HCT116 (cell line): ENCODE measurements at regions not wholly inside any gene's neighbourhood (a gene's known extent, or its start where the extent isn't known, plus 50 kb on each side); places are given as distances from the start of the nearest gene placed in this dataset.

ENCODE experiments used
- ATAC-seq: fragments of 200-7000 bp; cut with Tn5 transposase; 2 replicates; pipeline ENCODE4 v1.9.1; 2020; ENCODE audit warnings: mild to moderate bottlenecking, moderate library complexity
- BruUV-seq: library from RNA; stranded (reverse); fragments of 400-500 nt; replicated peaks from 2 replicates; lab custom pipeline; 2021; lab: Mats Ljungman, UMichigan
- CTCF ChIA-PET: fragments of 300-600 bp; sonication (Branson Sonifier 250); formaldehyde crosslinking; loops from one replicate; lab custom pipeline; 2021; ENCODE audit warnings: antibody characterized with exemption; lab: Charles Lee
- POLR2A ChIA-PET: fragments of 300-600, 350-600 bp; sonication (Branson Sonifier 250); formaldehyde crosslinking; loops from one replicate; lab custom pipeline; 2021; ENCODE audit warnings: antibody characterized with exemption; lab: Charles Lee
- RAD21 ChIA-PET, 2 experiments: fragments of 300-600 bp; sonication (Branson Sonifier 250); formaldehyde crosslinking; loops; one replicate each; lab custom pipeline; 2023; ENCODE audit warnings: low total read pairs in 2 of 2; ENCODE audit not compliant: uncharacterized antibody in 2 of 2, unreplicated experiment in 2 of 2, low non-redundant PET in 1 of 2; lab: Charles Lee
- DNase-seq: peaks from one replicate; pipeline ENCODE4 v3.0.0-alpha.2; 2010; ENCODE audit warnings: low read depth, low spot score
- H2AFZ ChIP-seq: fragments of 200-600 bp; shearing (Covaris generic), sonication (generic); 2 replicates; pipeline ENCODE4 v1.6.1; 2017; ENCODE audit warnings: low read depth, mixed run types, mixed read lengths, antibody characterized with exemption, low read length; ENCODE audit not compliant: poor library complexity, severe bottlenecking
- H3K27ac ChIP-seq: 2 replicates; pipeline ENCODE4 v1.5.1; 2012; ENCODE audit warnings: low read depth, low read length
- H3K27me3 ChIP-seq: fragments of 200-600 bp; sonication (generic); 2 replicates; pipeline ENCODE4 v1.6.1; 2016; ENCODE audit warnings: mixed run types, low read length, mixed read lengths; ENCODE audit not compliant: insufficient read depth
- H3K36me3 ChIP-seq, 2 experiments: fragments of 200-500 bp in 1 of 2; fragments of 200-600 bp in 1 of 2; sonication (Bioruptor generic) in 1 of 2; sonication (generic) in 1 of 2; 2 replicates each; pipeline versions ENCODE4 v1.5.1 to v1.6.1; 2014 to 2016; ENCODE audit warnings: low read length in 2 of 2, inconsistent platforms in 1 of 2, mixed read lengths in 1 of 2, mixed run types in 1 of 2; ENCODE audit not compliant: insufficient read depth in 2 of 2, control insufficient read depth in 1 of 2
- H3K4me1 ChIP-seq, 2 experiments: fragments of 200-600 bp in 1 of 2; sonication (generic) in 1 of 2; 2 replicates each; pipeline versions ENCODE4 v1.5.1 to v1.6.1; 2012 to 2017; ENCODE audit warnings: low read length in 2 of 2, inconsistent platforms in 1 of 2, mild to moderate bottlenecking in 1 of 2, mixed read lengths in 1 of 2, mixed run types in 1 of 2, moderate library complexity in 1 of 2; ENCODE audit not compliant: insufficient read depth in 2 of 2, control insufficient read depth in 1 of 2
- H3K4me2 ChIP-seq: fragments of 200-600 bp; sonication (generic); 2 replicates; pipeline ENCODE4 v1.6.1; 2017; ENCODE audit warnings: mixed run types, low read length, mixed read lengths
- H3K4me3 ChIP-seq, 2 experiments: fragments of 200-600 bp in 1 of 2; sonication (generic) in 1 of 2; replicated peaks in 1 of 2; 2 replicates each; pipeline ENCODE4 v1.5.1; 2011 to 2016; ENCODE audit warnings: low read length in 2 of 2, control low read depth in 1 of 2, low read depth in 1 of 2, mild to moderate bottlenecking in 1 of 2, mixed read lengths in 1 of 2, mixed run types in 1 of 2
- H3K79me2 ChIP-seq: fragments of 200-600 bp; sonication (generic); 2 replicates; pipeline ENCODE4 v1.6.1; 2017; ENCODE audit warnings: mild to moderate bottlenecking, mixed run types, low read length, moderate library complexity, mixed read lengths; ENCODE audit not compliant: insufficient read depth
- H3K9ac ChIP-seq: fragments of 200-600 bp; sonication (generic); 2 replicates; pipeline ENCODE4 v1.6.1; 2016; ENCODE audit warnings: low read length, mixed read lengths
- H3K9me2 ChIP-seq: fragments of 200-600 bp; sonication (generic), shearing (Covaris generic); 2 replicates; pipeline ENCODE4 v1.6.1; 2017; ENCODE audit warnings: mixed run types, mild to moderate bottlenecking, moderate library complexity; ENCODE audit not compliant: insufficient read depth
- H3K9me3 ChIP-seq, 2 experiments: fragments of 200-500 bp in 1 of 2; fragments of 200-600 bp in 1 of 2; sonication (Bioruptor generic) in 1 of 2; sonication (generic) in 1 of 2; 2 replicates each; pipeline ENCODE4 v1.6.1; 2014 to 2017; ENCODE audit warnings: low read length in 2 of 2, mixed read lengths in 2 of 2, inconsistent platforms in 1 of 2, low read depth in 1 of 2, mild to moderate bottlenecking in 1 of 2, mixed run types in 1 of 2, moderate library complexity in 1 of 2; ENCODE audit not compliant: control insufficient read depth in 1 of 2, insufficient read depth in 1 of 2
- H4K20me1 ChIP-seq: fragments of 200-600 bp; sonication (generic), shearing (Covaris generic); 2 replicates; pipeline ENCODE4 v1.6.1; 2017; ENCODE audit warnings: mixed run types, mild to moderate bottlenecking, moderate library complexity; ENCODE audit not compliant: insufficient read depth
- ATF3 ChIP-seq: IDR thresholded peaks from 2 replicates; pipeline ENCODE4 v1.6.1; 2012
- EGR1 ChIP-seq: IDR thresholded peaks from 2 replicates; pipeline ENCODE4 v1.6.1; 2012; ENCODE audit warnings: low read depth
- ELF1 ChIP-seq: IDR thresholded peaks from 2 replicates; pipeline ENCODE4 v1.6.1; 2012; ENCODE audit warnings: low read depth, borderline replicate concordance
- FOSL1 ChIP-seq: IDR thresholded peaks from 2 replicates; pipeline ENCODE4 v1.6.1; 2012; ENCODE audit warnings: low read depth
- JUND ChIP-seq: IDR thresholded peaks from 2 replicates; pipeline ENCODE4 v1.6.1; 2012
- MAX ChIP-seq: IDR thresholded peaks from 2 replicates; pipeline ENCODE4 v1.6.1; 2012
- POLR2AphosphoS5 ChIP-seq: IDR thresholded peaks from 2 replicates; pipeline ENCODE4 v1.6.1; 2011; ENCODE audit warnings: mild to moderate bottlenecking, low read depth, low read length, moderate library complexity
- REST ChIP-seq: IDR thresholded peaks from 2 replicates; pipeline ENCODE4 v1.6.1; 2012; ENCODE audit warnings: low read depth
- SIN3A ChIP-seq: IDR thresholded peaks from 2 replicates; pipeline ENCODE4 v1.6.1; 2012; ENCODE audit warnings: low read depth
- SRF ChIP-seq: IDR thresholded peaks from 2 replicates; pipeline ENCODE4 v1.6.1; 2012; ENCODE audit warnings: low read depth
- TCF7L2 ChIP-seq: IDR thresholded peaks from 2 replicates; pipeline ENCODE4 v1.7.0; 2011; ENCODE audit warnings: borderline replicate concordance, inconsistent platforms; ENCODE audit not compliant: insufficient read depth, insufficient read length; ENCODE audit errors: extremely low read depth
- intact Hi-C: fragments of 100-400 bp; cut with micrococcal nuclease; formaldehyde crosslinking; loops from 2 replicates; pipeline ENCODE4 v1.10.0; 2022

- no peak for TF ChIP-seq REST
- TF ChIP-seq SRF, result no peak
- TF ChIP-seq TCF7L2, result no peak
- TF ChIP-seq ATF3, result no peak
- no peak for TF ChIP-seq POLR2AphosphoS5
- TF ChIP-seq JUND, result no peak
- no peak for TF ChIP-seq ELF1
Measured at GRCh38 chr20:17003170-17003870, 223.5 kb upstream of the PCSK2 start (continued).

- H3K27me3 ChIP-seq, result no peaks in the 10 kb centered on the region; the same call in 1 of the 2 replicates
- no peaks in the 10 kb centered on the region for H3K9me2 ChIP-seq
- BruUV-seq, result no TSS peak
- no peaks in the 10 kb centered on the region for H3K4me1 ChIP-seq
- DNase-seq, result no peak
- no peaks in the 10 kb centered on the region; the same call in 1 of the 2 replicates for H4K20me1 ChIP-seq
- H3K4me3 ChIP-seq, result no peak overlapping the region
- CTCF ChIA-PET, result no interaction called here
- no peak overlapping the region for H2AFZ ChIP-seq
- POLR2A ChIA-PET, result no interaction called here
- no peaks in the 10 kb centered on the region for H3K36me3 ChIP-seq
- H3K9ac ChIP-seq, result no peak overlapping the region
- no peak for ATAC-seq
- intact Hi-C loops, result no loop called here
- H3K4me2 ChIP-seq, result no peak overlapping the region
- RAD21 ChIA-PET, result no interaction called here
- H3K79me2 ChIP-seq, result no peaks in the 10 kb centered on the region
- TF ChIP-seq ATF3 (no peak), EGR1 (no peak), FOSL1 (no peak), MAX (no peak), SIN3A (no peak), JUND (no peak)
- no peaks in the 10 kb centered on the region for H3K9me3 ChIP-seq
- no peak overlapping the region for H3K27ac ChIP-seq
Measured at GRCh38 chr20:17010181-17010580, 216.7 kb upstream of the PCSK2 start.
